GM12878 (cell line): ENCODE measurements at regions not wholly inside any gene's neighbourhood (a gene's known extent, or its start where the extent isn't known, plus 50 kb on each side); places are given as distances from the start of the nearest gene placed in this dataset.

Experiments
- ATAC-seq: fragments of 200-7000 bp; cut with Tn5 transposase; 3 replicates; pipeline ENCODE4 v1.9.1; 2020; ENCODE audit warnings: mild to moderate bottlenecking, moderate library complexity
- BruUV-seq: library from RNA; stranded (reverse); fragments of 400-500 nt; replicated peaks from 2 replicates; lab custom pipeline; 2021; lab: Mats Ljungman, UMichigan
- CTCF ChIA-PET: fragments of 300-600 bp; sonication (Branson Sonifier 250); formaldehyde crosslinking; extraction: SDS; loops from one replicate; lab custom pipeline; 2021; ENCODE audit warnings: inconsistent platforms; lab: Yijun Ruan, JAX
- POLR2A ChIA-PET: fragments of 350-600 bp; formaldehyde crosslinking; extraction: SDS; loops from one replicate; lab custom pipeline; 2021; ENCODE audit warnings: inconsistent platforms; lab: Charles Lee
- RAD21 ChIA-PET: fragments of 300-600 bp; sonication (Branson Sonifier 250); formaldehyde crosslinking; loops from one replicate; lab custom pipeline; 2023; ENCODE audit warnings: antibody characterized with exemption; ENCODE audit not compliant: unreplicated experiment; lab: Charles Lee
- SMC1A ChIA-PET: fragments of 300-600 bp; sonication (Branson Sonifier 250); formaldehyde crosslinking; loops from one replicate; lab custom pipeline; 2023; ENCODE audit not compliant: unreplicated experiment, uncharacterized antibody; lab: Charles Lee
- DNase-seq: peaks from one replicate; pipeline ENCODE4 v3.0.0-alpha.2; 2011; ENCODE audit warnings: low read depth, low spot score
- FAIRE-seq: peaks from 3 replicates; lab custom pipeline; 2011; peaks lifted over from hg19 to GRCh38; lab: Jason Lieb, UNC
- H2AFZ ChIP-seq: 2 replicates; pipeline ENCODE4 v1.6.0; 2011; ENCODE audit warnings: low read depth, low read length, control low read depth; ENCODE audit not compliant: control insufficient read depth
- H3K27ac ChIP-seq: 2 replicates; pipeline ENCODE4 v1.5.1; 2011; ENCODE audit warnings: control low read depth; ENCODE audit not compliant: control insufficient read depth, insufficient read depth
- H3K27me3 ChIP-seq, 2 experiments: replicated peaks in 1 of 2; 2 replicates each; pipeline versions ENCODE4 v1.6.0 to v1.6.1; 2011; ENCODE audit warnings: low read length in 1 of 2; ENCODE audit not compliant: control insufficient read depth in 2 of 2, insufficient read depth in 2 of 2
- H3K36me3 ChIP-seq, 2 experiments: 2 replicates each; pipeline ENCODE4 v1.5.1; 2011; ENCODE audit warnings: low read length in 1 of 2; ENCODE audit not compliant: control insufficient read depth in 2 of 2, insufficient read depth in 2 of 2
- H3K4me1 ChIP-seq: 2 replicates; pipeline ENCODE4 v1.6.1; 2011; ENCODE audit warnings: mild to moderate bottlenecking, low read length, moderate library complexity, mixed read lengths; ENCODE audit not compliant: control insufficient read depth, insufficient read depth
- H3K4me2 ChIP-seq: 2 replicates; pipeline ENCODE4 v1.6.0; 2011; ENCODE audit warnings: control low read depth; ENCODE audit not compliant: control insufficient read depth, insufficient read depth
- H3K4me3 ChIP-seq: fragments of 200-600 bp; sonication (generic); 2 replicates; pipeline ENCODE4 v1.5.1; 2016
- H3K79me2 ChIP-seq: 2 replicates; pipeline ENCODE4 v1.6.0; 2011; ENCODE audit warnings: low read length; ENCODE audit not compliant: control insufficient read depth, insufficient read depth
- H3K9ac ChIP-seq: 2 replicates; pipeline ENCODE4 v1.8.0; 2011; ENCODE audit warnings: low read length, control low read depth, mixed read lengths; ENCODE audit not compliant: control insufficient read depth, insufficient read depth
- H3K9me3 ChIP-seq: replicated peaks from 3 replicates; pipeline ENCODE4 v1.5.1; 2011; ENCODE audit warnings: mild to moderate bottlenecking, low read length; ENCODE audit not compliant: control insufficient read depth, insufficient read depth
- H4K20me1 ChIP-seq: 2 replicates; pipeline ENCODE4 v1.6.0; 2011; ENCODE audit not compliant: control insufficient read depth, insufficient read depth
- MEF2B ChIP-seq: fragments of 450-650 bp; IDR thresholded peaks from 2 replicates; pipeline ENCODE4 v1.6.1; 2018; ENCODE audit warnings: mild to moderate bottlenecking, moderate library complexity; ENCODE audit not compliant: partially characterized antibody, poor library complexity, severe bottlenecking
- WGBS: methylation state at CpG from one replicate; pipeline ENCODE4 v1.1.6; 2016; ENCODE audit warnings: low lambda C conversion rate; ENCODE audit not compliant: insufficient replicate concordance, insufficient coverage; ENCODE audit errors: missing lambda C conversion rate; 5-methylcytosine and 5-hydroxymethylcytosine counted together
- in situ Hi-C: fragments of 300-500 bp; cut with MboI; formaldehyde crosslinking; loops from 9 replicates; pipeline ENCODE4 v1.14.3; 2018; ENCODE audit warnings: mixed read lengths
- intact Hi-C: fragments of 100-400 bp; cut with micrococcal nuclease; formaldehyde crosslinking; loops from one replicate; pipeline ENCODE4 v1.14.2; 2022; ENCODE audit not compliant: unreplicated experiment
- TF ChIP-seq, protein P1 (sequence below): IDR thresholded peaks from 2 replicates; pipeline ENCODE4 v1.6.1; 2012; ENCODE audit warnings: mild to moderate bottlenecking, low read depth, low read length

GRCh38 chr9:90735952-90736351 is 65.7 kb upstream of the SYK start:
- TF ChIP-seq, protein P1, sequence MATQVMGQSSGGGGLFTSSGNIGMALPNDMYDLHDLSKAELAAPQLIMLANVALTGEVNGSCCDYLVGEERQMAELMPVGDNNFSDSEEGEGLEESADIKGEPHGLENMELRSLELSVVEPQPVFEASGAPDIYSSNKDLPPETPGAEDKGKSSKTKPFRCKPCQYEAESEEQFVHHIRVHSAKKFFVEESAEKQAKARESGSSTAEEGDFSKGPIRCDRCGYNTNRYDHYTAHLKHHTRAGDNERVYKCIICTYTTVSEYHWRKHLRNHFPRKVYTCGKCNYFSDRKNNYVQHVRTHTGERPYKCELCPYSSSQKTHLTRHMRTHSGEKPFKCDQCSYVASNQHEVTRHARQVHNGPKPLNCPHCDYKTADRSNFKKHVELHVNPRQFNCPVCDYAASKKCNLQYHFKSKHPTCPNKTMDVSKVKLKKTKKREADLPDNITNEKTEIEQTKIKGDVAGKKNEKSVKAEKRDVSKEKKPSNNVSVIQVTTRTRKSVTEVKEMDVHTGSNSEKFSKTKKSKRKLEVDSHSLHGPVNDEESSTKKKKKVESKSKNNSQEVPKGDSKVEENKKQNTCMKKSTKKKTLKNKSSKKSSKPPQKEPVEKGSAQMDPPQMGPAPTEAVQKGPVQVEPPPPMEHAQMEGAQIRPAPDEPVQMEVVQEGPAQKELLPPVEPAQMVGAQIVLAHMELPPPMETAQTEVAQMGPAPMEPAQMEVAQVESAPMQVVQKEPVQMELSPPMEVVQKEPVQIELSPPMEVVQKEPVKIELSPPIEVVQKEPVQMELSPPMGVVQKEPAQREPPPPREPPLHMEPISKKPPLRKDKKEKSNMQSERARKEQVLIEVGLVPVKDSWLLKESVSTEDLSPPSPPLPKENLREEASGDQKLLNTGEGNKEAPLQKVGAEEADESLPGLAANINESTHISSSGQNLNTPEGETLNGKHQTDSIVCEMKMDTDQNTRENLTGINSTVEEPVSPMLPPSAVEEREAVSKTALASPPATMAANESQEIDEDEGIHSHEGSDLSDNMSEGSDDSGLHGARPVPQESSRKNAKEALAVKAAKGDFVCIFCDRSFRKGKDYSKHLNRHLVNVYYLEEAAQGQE, result no peak
- no peaks in the 10 kb centered on the region; the same call in 2 of the 3 replicates for H3K9me3 ChIP-seq
- no peaks in the 10 kb centered on the region for H4K20me1 ChIP-seq
- SMC1A ChIA-PET, result no interaction called here
- no peaks in the 10 kb centered on the region; a peak in 1 of 4 replicates for H3K27me3 ChIP-seq
- no peak overlapping the region for H3K4me3 ChIP-seq
- CTCF ChIA-PET, result no interaction called here
- FAIRE-seq, result no peak
- in situ Hi-C loops, result no loop called here
- no peak overlapping the region for H3K9ac ChIP-seq
- RAD21 ChIA-PET, result no interaction called here
- WGBS, result 0% methylated on average over 1 of the region's 1 CpG
- BruUV-seq, result no TSS peak
- no peak overlapping the region for H3K4me2 ChIP-seq
- no peaks in the 10 kb centered on the region for H3K36me3 ChIP-seq
- no peaks in the 10 kb centered on the region for H3K79me2 ChIP-seq
- no peaks in the 10 kb centered on the region for H3K4me1 ChIP-seq
- no peak for ATAC-seq
- POLR2A ChIA-PET, result no interaction called here
- H3K27ac ChIP-seq, result no peak overlapping the region
- intact Hi-C loops, result no loop called here
- no peak overlapping the region for H2AFZ ChIP-seq
- DNase-seq, result no peak

- Histone ChIP-seq H3K27me3 (no peaks in the 10 kb centered on the region; a peak in 1 of 4 replicates), H3K27ac (no peak overlapping the region), H3K9me3 (no peaks in the 10 kb centered on the region; the same call in 2 of the 3 replicates), H4K20me1 (no peaks in the 10 kb centered on the region), H3K36me3 (no peaks in the 10 kb centered on the region), H3K9ac (no peak overlapping the region), H3K79me2 (no peaks in the 10 kb centered on the region), H3K4me3 (no peak overlapping the region), H3K4me2 (no peak overlapping the region), H2AFZ (no peak overlapping the region), H3K4me1 (no peaks in the 10 kb centered on the region)
- WGBS, result 24% methylated on average over 7 of the region's 7 CpGs
- FAIRE-seq (no peak), ATAC-seq (no peak), DNase-seq (no peak)
- CTCF ChIA-PET, result no interaction called here
- TF ChIP-seq MEF2B, result no peak
- POLR2A ChIA-PET, result interaction anchor here (0.7 kb wide), 1 partner anchor 1135 kb away, joined by 3 read pairs; no protein-coding TSS in a partner anchor
- no TSS peak for BruUV-seq
- RAD21 ChIA-PET, result interaction anchor here (0.7 kb wide), 1 partner anchor 175 kb away, joined by 3 read pairs; no protein-coding TSS in a partner anchor
- intact Hi-C loops, result no loop called here
- in situ Hi-C loops, result no loop called here
- SMC1A ChIA-PET, result no interaction called here
Observed at GRCh38 chr9:90734631-90735030, 67.0 kb upstream of the SYK start.
